Amygdala (tissue), 56 donors: ENCODE measurements at regions not wholly inside any gene's neighbourhood (a gene's known extent, or its start where the extent isn't known, plus 50 kb on each side); places are given as distances from the start of the nearest gene placed in this dataset.

Source experiments
- DNase-seq, 56 donors: peaks; one replicate each; lab custom pipeline; 2025; lab: John Stamatoyannopoulos, UW

- no peak for DNase-seq
Measured at GRCh38 chrX:98481636-98482035, 1597.9 kb downstream of the RPA4 start.

GRCh38 chrX:98490670-98491069 lies 1607.0 kb downstream of the RPA4 start:
- DNase-seq: no peak

- no peak for DNase-seq
Measured at GRCh38 chrX:98501426-98501825, 1617.7 kb downstream of the RPA4 start.

- DNase-seq: no peak
Measured at GRCh38 chrX:98506907-98507306, 1623.2 kb downstream of the RPA4 start.

GRCh38 chrX:98514032-98514431 lies 1630.3 kb downstream of the RPA4 start:
- no peak for DNase-seq

- DNase-seq: no peak
Measured at GRCh38 chrX:98516120-98516519, 1632.4 kb downstream of the RPA4 start.

GRCh38 chrX:98523026-98523425 lies 1639.3 kb downstream of the RPA4 start:
- DNase-seq: no peak

GRCh38 chrX:98523521-98523920 lies 1639.8 kb downstream of the RPA4 start:
- no peak for DNase-seq

- no peak for DNase-seq
Measured at GRCh38 chrX:98548519-98548918, 1664.8 kb downstream of the RPA4 start.

- no peak for DNase-seq
Measured at GRCh38 chrX:98568795-98569194, 1685.1 kb downstream of the RPA4 start.

- no peak for DNase-seq
Measured at GRCh38 chrX:98605941-98606340, 1722.2 kb downstream of the RPA4 start.

GRCh38 chrX:98607739-98608138 lies 1724.0 kb downstream of the RPA4 start:
- DNase-seq: no peak

GRCh38 chrX:98627645-98628044 lies 1743.9 kb downstream of the RPA4 start:
- no peak for DNase-seq

- DNase-seq: no peak
Measured at GRCh38 chrX:98637451-98637850, 1753.7 kb downstream of the RPA4 start.

- no peak for DNase-seq
Measured at GRCh38 chrX:98646351-98646750, 1762.6 kb downstream of the RPA4 start.

GRCh38 chrX:98654565-98654964 lies 1755.5 kb downstream of the PCDH19 start:
- no peak for DNase-seq
